GM18505 (cell line): ENCODE measurements at regions not wholly inside any gene's neighbourhood (a gene's known extent, or its start where the extent isn't known, plus 50 kb on each side); places are given as distances from the start of the nearest gene placed in this dataset.
"Not testable (repeated sequence)": the region's sequence is repeated elsewhere in the genome, so short reads cannot be mapped to it uniquely, and the experiment has no call there.

Source experiments
- ATAC-seq: cut with Tn5 transposase; IDR thresholded peaks from one replicate; pipeline ENCODE4 v1.9.1; 2021; ENCODE audit not compliant: unreplicated experiment
- POLR2A ChIP-seq: IDR thresholded peaks from 4 replicates; pipeline ENCODE4 v1.6.1; 2011; ENCODE audit warnings: borderline replicate concordance; ENCODE audit not compliant: insufficient read depth, insufficient read length; ENCODE audit errors: extremely low read depth

GRCh38 chr9:33708441-33708840 is 86.9 kb upstream of the PRSS3 start:
- TF ChIP-seq POLR2A, result no peak
- ATAC-seq, result no peak

- TF ChIP-seq POLR2A, result no peak
- ATAC-seq, result no peak
Measured at GRCh38 chr9:33709269-33709668, 86.1 kb upstream of the PRSS3 start.

- ATAC-seq, result not testable (repeated sequence)
Measured at GRCh38 chr9:33711418-33711817, 83.9 kb upstream of the PRSS3 start.

- no peak for TF ChIP-seq POLR2A
- no peak for ATAC-seq
Measured at GRCh38 chr9:33714989-33715388, 80.4 kb upstream of the PRSS3 start.

GRCh38 chr9:33718987-33719386 is 76.4 kb upstream of the PRSS3 start:
- ATAC-seq, result no peak

GRCh38 chr9:33719581-33720374 is 75.6 kb upstream of the PRSS3 start:
- no peak for ATAC-seq
- no peak for TF ChIP-seq POLR2A

More at GRCh38 chr9:33718987-33719386, 76.4 kb upstream of the PRSS3 start:
- no peak for TF ChIP-seq POLR2A

GRCh38 chr9:33721674-33722358 is 73.5 kb upstream of the PRSS3 start:
- peak; percentile 63 for ATAC-seq
- TF ChIP-seq POLR2A, result no peak

GRCh38 chr9:33722359-33722675 is 73.0 kb upstream of the PRSS3 start:
- no peak for TF ChIP-seq POLR2A
- ATAC-seq, result no peak

GRCh38 chr9:33728613-33729012 is 66.7 kb upstream of the PRSS3 start:
- ATAC-seq, result no peak
- no peak for TF ChIP-seq POLR2A

GRCh38 chr9:33731142-33731541 is 64.2 kb upstream of the PRSS3 start:
- no peak for ATAC-seq

GRCh38 chr9:33731625-33732024 is 63.7 kb upstream of the PRSS3 start:
- no peak for TF ChIP-seq POLR2A
- ATAC-seq, result no peak

More at GRCh38 chr9:33731142-33731541, 64.2 kb upstream of the PRSS3 start:
- no peak for TF ChIP-seq POLR2A

- ATAC-seq, result not testable (repeated sequence)
Measured at GRCh38 chr9:33734247-33734940, 61.0 kb upstream of the PRSS3 start.

GRCh38 chr9:33734941-33735835 is 60.2 kb upstream of the PRSS3 start:
- ATAC-seq, result not testable (repeated sequence)
